Ishikawa (cell line): ENCODE measurements at regions not wholly inside any gene's neighbourhood (a gene's known extent, or its start where the extent isn't known, plus 50 kb on each side); places are given as distances from the start of the nearest gene placed in this dataset.

Experiments
- CEBPB ChIP-seq: IDR thresholded peaks from 2 replicates; pipeline ENCODE4 v1.6.1; 2012
- CREB1 ChIP-seq: IDR thresholded peaks from 2 replicates; pipeline ENCODE4 v1.6.1; 2012; ENCODE audit warnings: low read depth
- EGR1 ChIP-seq: IDR thresholded peaks from 2 replicates; pipeline ENCODE4 v1.6.1; 2012
- EP300 ChIP-seq: IDR thresholded peaks from 2 replicates; pipeline ENCODE4 v1.6.1; 2012; ENCODE audit warnings: borderline replicate concordance
- FOXM1 ChIP-seq: IDR thresholded peaks from 2 replicates; pipeline ENCODE4 v1.6.1; 2012; ENCODE audit warnings: low read depth, borderline replicate concordance
- MAX ChIP-seq: IDR thresholded peaks from 2 replicates; pipeline ENCODE4 v1.6.1; 2012
- NFIC ChIP-seq: IDR thresholded peaks from 2 replicates; pipeline ENCODE4 v1.6.1; 2012
- RAD21 ChIP-seq: IDR thresholded peaks from 2 replicates; pipeline ENCODE4 v1.6.1; 2012; ENCODE audit warnings: low read depth
- REST ChIP-seq: IDR thresholded peaks from 2 replicates; pipeline ENCODE4 v1.6.1; 2012; ENCODE audit warnings: low read depth, mild to moderate bottlenecking
- TAF1 ChIP-seq: IDR thresholded peaks from 2 replicates; pipeline ENCODE4 v1.6.1; 2012; ENCODE audit warnings: low read depth, mild to moderate bottlenecking
- TCF12 ChIP-seq: IDR thresholded peaks from 2 replicates; pipeline ENCODE4 v1.6.1; 2012; ENCODE audit warnings: low read depth
- TEAD4 ChIP-seq: IDR thresholded peaks from 2 replicates; pipeline ENCODE4 v1.6.1; 2012
- USF1 ChIP-seq: IDR thresholded peaks from 2 replicates; pipeline ENCODE4 v1.6.1; 2012
- YY1 ChIP-seq: IDR thresholded peaks from 2 replicates; pipeline ENCODE4 v1.6.1; 2012; ENCODE audit warnings: low read depth
- ZBTB7A ChIP-seq: IDR thresholded peaks from 2 replicates; pipeline ENCODE4 v1.6.1; 2012; ENCODE audit warnings: low read depth

- TF ChIP-seq CREB1, result no peak
- TF ChIP-seq ZBTB7A, result no peak
- TF ChIP-seq YY1, result no peak
- TF ChIP-seq MAX, result no peak
- no peak for TF ChIP-seq TEAD4
- no peak for TF ChIP-seq USF1
- no peak for TF ChIP-seq CEBPB
- no peak for TF ChIP-seq NFIC
- no peak for TF ChIP-seq FOXM1
- TF ChIP-seq EP300, result no peak
- no peak for TF ChIP-seq TCF12
- TF ChIP-seq TAF1, result no peak
- no peak for TF ChIP-seq EGR1
- no peak for TF ChIP-seq RAD21
- no peak for TF ChIP-seq REST
Measured at GRCh38 chr6:140379919-140380318, 1005.5 kb upstream of the CITED2 start.

GRCh38 chr6:140376209-140376608 lies 1001.8 kb upstream of the CITED2 start:
- TF ChIP-seq NFIC (no peak), EP300 (no peak), ZBTB7A (no peak), CEBPB (no peak), FOXM1 (no peak), EGR1 (no peak), USF1 (no peak), YY1 (no peak), TAF1 (no peak), MAX (no peak), TEAD4 (no peak), REST (no peak), RAD21 (no peak), TCF12 (no peak), CREB1 (no peak)

GRCh38 chr6:140372064-140372463 lies 997.6 kb upstream of the CITED2 start:
- no peak for TF ChIP-seq MAX
- no peak for TF ChIP-seq REST
- no peak for TF ChIP-seq EGR1
- TF ChIP-seq CEBPB, result no peak
- TF ChIP-seq NFIC, result no peak
- TF ChIP-seq TEAD4, result no peak
- no peak for TF ChIP-seq ZBTB7A
- no peak for TF ChIP-seq USF1
- TF ChIP-seq TAF1, result no peak
- TF ChIP-seq FOXM1, result no peak
- no peak for TF ChIP-seq CREB1
- TF ChIP-seq YY1, result no peak
- TF ChIP-seq TCF12, result no peak
- no peak for TF ChIP-seq EP300
- TF ChIP-seq RAD21, result no peak
